NCI-H446 (cell line): ENCODE measurements at regions not wholly inside any gene's neighbourhood (a gene's known extent, or its start where the extent isn't known, plus 50 kb on each side); places are given as distances from the start of the nearest gene placed in this dataset.
A peak's percentile ranks its signal among the peaks of the same experiment; 100 is the strongest.

Experiments
- DNase-seq, 2 experiments: peaks; one replicate each; lab custom pipeline; 2025; lab: John Stamatoyannopoulos, UW

DNA sequence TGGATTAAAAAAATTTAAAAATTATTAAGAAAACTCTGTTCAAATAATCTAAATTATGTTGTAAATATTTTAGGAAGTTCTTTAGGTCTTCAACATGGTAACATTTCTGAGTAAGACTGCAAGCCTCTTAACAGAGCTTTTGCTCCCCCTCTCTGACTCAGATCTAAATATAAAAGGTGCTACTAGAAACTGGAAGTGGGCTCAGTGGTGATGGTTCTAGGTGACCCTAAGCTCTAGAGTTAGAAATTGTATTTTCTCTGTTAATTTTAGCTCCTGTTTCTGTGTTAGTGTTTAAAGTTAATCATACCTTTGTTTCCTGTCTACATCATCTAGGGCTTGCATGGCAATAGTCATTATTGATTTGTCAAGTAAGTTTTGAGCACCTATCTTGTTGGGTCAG is 159.9 kb upstream of the MEIS2 start:
- no peak for DNase-seq

DNA sequence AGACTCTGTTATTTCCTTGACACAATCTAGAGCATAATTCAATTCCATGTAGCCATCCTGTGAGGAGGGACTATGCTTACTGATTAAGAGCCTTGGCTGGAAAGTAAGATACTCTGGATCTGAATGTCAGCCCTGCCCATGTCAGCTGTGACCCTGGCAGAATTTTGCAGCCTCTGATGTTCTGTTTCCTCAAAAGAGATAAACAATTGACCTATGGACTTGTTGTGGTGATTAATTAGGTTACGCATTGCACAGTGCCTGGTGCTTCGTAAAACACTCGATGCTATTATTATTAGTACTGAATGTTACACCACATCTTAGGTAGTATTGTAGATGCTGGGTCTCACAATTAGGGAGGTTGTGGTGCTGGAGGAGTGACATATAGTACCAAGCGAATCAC is 161.3 kb upstream of the MEIS2 start:
- no peak for DNase-seq

DNA sequence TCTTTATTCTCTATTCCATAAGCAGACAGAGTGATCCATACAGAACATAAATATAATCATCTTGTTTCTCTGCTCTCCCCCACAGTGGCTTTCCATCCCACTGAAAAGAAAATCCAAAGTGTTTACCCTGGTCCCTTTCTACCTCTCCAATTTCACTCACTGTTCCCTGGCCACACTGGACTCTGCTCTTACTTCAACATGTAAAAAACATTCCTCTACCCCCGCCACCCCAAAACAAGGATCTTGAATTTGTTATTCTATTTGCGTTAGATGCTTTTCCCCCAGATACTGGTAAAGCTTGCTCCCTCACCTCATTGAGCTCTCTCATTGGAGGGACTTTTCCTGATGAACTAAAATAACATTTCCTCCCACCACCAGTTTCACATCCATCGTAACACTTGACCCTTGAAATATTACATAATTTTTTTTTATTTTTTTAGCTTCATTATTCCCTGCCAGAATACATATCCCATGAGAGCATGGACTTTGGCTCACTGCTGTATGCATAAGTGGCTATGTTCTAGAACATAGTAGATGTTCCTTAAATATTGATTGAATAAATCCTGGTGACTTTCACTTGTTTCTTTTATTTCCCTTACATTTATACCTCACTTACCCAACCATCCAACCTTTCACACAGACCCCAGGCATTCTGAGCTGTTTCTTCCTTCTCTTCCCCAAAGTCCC is 162.7 kb upstream of the MEIS2 start:
- no peak for DNase-seq

DNA sequence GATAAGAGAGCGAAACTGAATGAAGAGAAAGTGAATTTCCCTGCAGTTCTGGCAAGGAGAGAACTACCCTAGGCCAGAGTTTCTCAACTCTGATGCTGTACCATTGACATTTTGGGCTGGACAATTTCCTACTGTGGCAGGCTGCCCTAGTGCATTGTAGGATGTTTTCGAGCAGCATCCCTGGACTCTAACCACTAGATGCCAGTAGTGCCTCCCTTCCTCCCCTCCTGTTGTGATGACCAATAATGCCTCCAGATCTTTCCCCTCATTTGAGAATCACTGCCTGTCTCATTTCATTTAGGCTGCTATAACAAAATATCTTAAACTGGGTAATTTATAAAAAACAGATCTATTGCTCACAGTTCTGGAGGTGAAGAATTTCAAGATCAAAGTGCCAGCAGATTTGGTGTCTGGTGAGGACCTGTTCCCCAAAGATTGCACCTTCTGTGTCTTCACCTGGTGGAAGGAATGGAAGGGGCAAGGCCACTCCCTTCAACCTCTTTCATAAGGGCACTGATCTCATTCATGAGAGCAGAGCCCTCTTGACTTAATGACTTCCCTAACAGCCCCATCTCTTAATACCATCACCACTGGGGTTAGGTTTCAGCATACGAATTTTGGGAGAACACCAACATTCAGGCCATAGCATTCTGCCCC is 188.9 kb upstream of the MEIS2 start:
- peak in 1 of 2 experiments; percentile 23 for DNase-seq

DNA sequence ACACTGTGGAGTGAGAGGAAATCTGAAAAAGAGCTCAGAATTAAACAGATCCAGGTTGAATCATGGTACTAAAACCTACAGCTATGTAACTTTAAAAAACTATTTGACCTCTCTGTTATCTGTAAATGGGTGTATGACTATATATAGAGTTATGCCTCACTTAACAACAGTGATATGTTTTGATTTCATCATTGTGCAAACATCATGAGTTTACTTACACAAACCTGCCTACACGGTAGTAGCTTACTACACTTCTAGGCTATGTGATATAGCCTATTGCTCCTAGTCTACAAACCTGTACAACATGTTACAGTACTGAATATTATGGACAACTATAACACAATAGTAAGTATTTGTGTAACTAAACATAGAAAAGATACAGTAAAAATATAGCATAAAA is 191.6 kb upstream of the MEIS2 start:
- DNase-seq = no peak

DNA sequence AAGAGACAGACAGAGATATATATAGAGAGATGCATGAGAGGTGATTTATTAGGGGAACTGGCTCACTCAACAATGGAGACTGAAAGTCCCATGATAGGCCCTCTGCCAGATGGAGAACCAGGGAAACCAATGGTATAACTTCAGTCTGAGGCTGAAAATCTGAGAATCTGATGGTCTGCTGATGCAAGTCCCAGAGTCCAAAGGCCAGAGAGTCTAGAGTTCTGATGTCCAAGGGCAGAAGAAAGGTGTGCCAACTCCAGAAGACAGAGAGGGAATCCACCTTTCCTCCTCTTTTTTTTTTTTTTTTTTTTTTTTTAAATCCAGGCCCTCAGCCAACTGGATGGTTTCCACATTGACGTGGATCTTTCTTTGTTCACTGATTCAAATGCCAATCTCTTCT is 197.9 kb upstream of the MEIS2 start:
- DNase-seq = no peak

DNA sequence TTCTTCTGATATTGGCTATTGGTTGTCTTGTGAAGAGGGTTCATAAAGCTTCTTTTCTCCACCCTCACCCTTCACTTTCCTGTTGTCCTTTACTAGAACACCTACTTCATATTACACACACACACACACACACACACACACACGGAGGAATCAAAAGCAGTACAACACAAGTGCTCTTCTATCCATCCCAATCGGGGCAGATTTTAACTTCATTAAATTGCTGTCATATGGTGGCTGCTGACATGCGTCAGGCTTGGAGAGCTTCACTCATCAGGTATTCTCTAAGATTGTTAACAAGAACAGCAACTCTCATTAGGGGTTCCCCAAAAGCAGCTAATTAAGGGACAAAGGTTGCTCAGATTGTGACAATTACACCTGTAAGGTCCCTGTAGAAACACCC is 239.1 kb upstream of the MEIS2 start:
- peak in 1 of 2 experiments; percentile 2 for DNase-seq

DNA sequence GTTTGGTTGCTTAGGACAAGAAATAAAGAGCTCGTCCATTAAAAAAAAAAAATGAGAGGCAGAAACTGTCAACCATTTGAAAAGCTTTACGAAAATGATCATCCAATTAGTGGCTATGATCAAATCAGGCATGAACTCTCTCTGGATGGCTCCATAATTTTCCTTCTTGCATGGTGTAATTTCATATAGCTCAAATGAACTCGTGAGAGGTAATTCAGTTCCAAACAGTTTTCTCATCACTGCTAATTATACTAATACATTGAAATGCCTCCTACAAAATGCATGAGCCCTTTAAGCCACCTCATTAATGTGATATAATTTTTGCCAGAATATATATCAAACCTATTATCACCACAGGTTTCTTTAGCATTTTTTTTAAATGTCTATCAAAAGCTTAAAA is 239.5 kb upstream of the MEIS2 start:
- DNase-seq = no peak

DNA sequence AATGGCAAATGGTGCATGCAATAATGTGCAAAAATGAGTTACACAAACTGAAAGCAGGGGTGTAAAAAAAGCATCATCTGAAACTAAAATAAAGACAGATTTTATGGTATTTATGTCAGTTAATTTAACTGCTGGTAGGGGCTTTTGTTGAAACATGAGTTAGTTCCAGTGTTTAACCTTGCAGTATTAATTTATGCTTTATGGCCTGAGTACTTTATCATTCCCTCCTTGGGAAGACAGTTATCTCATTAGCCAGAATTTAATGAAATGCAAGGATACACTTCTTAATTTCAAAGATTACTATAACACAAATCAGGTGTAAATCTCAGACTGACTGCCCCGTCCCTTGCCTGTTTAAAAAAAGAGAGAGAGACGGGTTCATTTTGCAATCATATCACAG is 240.1 kb upstream of the MEIS2 start:
- DNase-seq = no peak

DNA sequence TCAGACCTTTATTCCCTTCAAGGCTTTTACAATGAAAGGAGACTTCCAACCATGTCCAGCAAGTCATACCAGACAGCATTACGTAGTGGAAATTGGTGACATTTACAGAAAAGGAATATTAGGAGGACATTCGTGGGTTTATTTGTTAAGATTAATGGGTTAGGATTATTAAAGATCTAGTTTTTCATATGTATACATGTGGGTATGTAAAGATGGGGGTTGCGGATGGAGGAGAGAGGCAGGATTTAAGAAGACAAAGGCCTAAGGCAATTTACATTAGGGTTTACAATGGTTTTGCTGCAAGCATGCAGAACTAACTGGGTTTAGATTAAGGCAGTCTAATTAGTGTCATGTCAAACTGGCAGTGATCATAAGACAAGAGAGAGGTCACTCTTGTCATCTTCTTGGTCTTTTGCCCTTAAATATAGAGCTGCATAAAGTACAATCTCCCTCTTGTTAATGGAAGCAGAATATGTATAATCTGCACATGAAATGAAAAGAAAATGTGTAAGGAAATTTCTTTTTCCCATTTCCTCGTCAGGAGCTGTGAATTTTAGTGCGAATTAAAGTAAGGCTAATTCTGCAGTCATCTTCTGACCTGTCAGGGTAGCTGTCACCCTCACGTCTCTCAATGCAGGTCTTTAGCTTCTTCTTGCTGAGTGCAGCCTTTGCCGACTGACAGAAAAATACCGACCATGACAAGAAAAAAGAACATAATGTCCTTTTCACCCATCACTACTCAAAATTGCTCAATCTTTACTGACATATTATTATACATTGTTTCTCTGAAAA is 258.9 kb upstream of the MEIS2 start:
- no peak for DNase-seq

DNA sequence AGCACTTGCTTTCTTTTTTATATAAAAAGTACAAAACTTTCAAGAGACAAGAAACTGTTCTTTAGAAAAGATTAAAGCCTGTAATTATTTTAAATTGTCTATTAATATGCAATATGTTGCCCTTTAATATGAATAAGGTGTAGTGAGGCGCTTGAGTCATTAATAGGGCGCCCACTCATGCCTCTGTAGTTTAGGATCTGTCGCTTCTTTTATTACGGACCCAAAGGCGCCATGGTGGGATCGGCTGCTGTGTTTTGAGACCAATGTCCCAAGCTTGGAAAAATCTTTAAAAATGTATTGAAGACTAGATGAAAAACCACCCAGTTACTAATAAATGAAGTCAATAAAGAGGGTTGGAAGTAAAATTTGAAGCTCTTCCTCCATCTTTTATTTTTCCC is 259.5 kb upstream of the MEIS2 start:
- DNase-seq = no peak

DNA sequence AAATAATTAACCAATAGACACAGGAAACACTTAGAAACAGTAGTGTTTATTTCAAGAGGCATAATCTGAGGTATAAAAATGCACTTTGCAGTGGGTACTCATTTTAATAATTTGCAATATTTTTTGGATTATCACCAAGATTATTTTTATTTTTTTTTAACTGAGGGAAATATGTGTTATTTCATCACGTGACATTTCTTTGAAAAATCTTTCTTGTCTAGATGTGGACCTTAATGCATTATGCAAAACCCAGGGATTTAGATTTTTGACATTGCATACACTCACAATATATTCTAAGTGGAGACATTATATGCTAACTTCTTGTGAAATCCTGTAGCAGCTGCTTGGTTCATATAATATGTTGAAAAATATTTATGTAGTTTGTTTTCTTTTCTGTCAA is 260.4 kb upstream of the MEIS2 start:
- no peak for DNase-seq

DNA sequence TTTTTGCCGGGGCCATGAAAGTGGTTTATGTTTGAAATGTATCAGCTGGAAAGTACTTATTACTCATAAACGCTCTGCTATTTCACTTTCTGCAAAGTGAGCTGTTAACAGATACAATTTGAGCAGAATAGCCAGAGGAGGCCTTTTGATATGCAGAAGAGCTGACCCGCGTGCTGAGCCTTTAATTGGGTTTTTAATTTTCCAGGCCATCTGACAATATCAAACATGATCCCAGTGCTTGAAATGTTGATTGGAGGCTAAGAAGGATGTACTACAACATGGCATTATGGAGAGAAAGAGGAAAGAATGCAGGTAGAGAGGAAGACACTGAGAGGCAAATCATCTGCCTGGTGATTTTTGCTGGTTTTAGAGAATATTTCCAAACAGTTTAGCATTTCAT is 261.3 kb upstream of the MEIS2 start:
- no peak for DNase-seq

DNA sequence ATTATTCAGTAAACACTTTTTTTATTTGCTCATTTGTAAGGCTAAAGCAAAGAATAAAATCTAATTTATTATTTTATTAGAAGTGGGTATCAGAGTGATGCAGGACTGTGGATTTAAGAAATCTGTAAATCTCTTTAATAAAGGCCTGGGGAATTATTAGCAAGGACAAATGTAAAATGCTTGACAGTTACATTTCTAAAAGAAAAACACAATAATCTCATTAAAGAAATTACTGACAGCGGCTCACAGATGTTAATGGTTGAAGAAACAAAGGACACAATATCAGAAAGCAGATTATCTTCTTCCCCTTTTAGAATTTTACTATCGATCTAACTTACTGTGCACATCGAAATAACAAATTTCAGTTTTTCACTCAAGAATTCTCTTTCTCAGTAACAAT is 262.1 kb upstream of the MEIS2 start:
- DNase-seq = no peak

DNA sequence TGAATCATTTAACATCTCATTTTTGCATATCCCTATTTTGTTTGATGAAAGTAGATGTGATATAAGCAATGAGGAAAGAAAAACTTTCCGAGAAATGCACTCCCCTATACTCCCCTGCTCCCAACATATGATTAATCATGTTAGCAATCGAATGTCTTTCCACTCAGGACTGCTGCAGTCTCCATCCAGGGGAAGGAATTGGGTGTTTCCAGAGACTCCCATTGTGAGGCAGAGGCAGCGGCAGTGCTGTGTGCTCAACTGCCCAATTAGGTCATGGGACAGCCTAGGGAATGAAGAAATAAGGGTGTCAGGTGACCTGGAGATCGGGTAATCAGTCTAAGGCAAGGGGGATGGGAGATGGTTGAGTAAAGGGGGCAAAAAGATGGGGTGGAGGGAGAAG is 268.6 kb upstream of the MEIS2 start:
- DNase-seq = no peak

DNA sequence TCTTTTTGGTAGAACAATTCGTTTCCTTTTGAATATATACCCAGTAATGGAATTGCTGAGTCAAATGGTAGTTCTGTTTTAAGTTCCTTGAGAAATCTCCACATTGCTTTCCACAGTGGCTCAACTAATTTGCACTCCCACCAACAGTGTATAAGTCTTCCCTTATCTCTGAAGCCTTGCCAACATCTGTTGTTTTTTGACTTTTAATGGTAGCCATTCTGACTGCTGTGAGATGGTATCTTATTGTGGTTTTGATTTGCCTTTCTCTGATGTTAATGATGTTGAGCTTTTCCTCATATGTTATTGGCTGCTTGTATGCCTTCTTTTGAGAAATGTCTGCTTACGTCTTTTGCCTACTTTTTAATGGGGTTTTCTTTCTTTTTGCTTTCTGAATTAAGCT is 270.6 kb upstream of the MEIS2 start:
- DNase-seq = no peak

DNA sequence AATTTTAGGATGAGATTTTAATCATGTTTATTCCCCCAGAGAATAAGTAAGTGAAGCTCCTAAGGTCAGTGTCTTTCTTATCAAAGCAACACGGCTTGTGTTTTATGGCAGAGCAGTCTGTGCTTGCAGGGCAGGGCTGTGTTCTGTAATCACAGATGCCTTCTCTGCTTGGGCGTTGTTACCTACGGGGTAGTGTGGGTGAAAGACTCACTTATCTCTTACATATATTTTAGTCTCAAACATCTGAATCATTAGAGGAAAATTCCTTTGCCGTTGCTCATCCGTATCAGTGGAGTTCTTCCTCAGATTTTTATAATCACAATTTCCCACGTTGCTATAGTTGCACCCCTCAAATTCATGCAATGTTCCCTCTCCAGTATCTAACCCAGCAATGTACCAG is 271.7 kb upstream of the MEIS2 start:
- no peak for DNase-seq

DNA sequence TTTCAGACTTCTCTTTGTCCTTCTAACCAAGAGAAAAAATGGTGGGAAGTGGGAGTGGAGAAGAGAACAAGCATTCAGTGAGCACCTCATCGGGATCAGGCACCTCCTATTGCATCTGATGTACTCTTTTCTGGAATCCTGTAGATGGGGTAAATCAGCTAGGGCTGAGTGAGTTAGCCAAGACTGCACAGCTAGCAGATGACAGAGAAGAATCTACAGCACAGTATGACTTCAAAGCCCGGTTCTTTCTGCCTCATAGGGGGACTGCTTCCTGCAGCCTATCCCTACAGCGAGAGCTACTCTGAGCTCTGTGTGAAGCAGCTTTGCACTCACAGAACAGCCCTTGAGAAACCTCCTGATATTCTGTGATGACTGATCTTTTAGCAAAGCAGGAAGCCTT is 275.2 kb upstream of the MEIS2 start:
- no peak for DNase-seq

DNA sequence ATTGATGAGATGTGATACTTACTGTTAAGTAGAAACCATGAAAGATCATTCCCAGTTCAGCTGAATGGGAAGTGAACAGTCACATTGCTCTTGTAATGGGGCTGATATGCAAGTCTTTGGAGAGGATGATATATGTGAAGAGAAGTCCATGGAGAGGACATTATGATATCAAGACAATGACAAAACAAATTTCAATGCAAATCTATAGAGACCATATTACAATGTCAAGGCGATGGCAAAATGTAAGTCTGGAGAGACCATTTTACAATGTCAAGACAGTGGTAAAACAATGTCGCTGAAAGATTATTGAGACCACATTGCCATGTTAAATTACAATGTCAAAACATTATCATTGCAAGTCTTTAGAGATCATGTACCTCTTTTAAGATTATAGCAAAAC is 277.1 kb upstream of the MEIS2 start:
- no peak for DNase-seq

DNA sequence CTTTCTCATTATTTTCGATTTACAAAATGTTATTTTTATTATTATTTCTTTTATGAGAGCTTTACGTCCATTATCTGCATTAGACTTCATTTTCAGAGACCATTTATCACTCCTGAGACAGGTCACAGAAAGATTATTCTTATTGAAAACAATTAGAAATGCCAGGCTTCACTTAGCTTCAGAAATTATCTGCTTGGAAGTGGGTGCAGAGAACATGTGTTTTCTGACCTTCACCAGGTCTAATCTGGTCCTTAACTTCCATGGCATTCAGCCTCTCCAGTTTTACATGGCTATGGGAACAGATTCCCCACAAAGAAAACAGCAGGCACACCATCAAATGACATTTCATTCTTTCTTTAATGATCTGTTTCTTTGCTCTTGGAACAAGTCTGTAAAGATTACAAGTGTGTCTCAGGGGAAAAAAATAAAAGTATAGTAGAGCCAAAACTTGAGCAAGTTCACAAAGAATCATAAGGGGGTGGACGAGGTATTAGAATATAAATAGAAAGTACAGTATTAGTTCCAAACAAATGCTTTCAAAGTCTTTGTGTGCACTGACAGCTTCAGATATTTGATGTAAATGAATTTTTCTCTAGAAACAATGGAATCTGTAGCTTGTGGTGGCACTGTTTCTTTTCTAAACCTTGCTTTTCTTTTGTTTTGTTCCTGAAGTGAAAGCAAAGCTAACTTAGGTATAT is 294.2 kb upstream of the MEIS2 start:
- DNase-seq = no peak

DNA sequence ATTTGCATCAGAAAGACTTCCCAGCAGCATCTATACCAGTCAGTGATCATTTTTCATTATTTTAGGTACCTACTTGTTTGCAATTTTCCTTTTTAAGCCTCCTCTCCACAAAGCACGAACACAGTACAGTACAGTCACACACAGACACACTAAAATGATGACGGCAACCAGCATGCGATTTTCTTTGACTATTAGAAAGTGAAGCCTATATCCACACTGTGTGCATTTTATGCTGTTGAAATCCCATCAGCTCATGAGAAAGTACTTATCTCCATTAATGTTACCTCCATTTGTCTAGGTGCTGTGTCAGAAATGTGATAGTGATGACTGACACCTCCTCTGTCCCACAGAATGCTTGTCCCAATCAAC is 294.7 kb upstream of the MEIS2 start:
- DNase-seq = no peak

DNA sequence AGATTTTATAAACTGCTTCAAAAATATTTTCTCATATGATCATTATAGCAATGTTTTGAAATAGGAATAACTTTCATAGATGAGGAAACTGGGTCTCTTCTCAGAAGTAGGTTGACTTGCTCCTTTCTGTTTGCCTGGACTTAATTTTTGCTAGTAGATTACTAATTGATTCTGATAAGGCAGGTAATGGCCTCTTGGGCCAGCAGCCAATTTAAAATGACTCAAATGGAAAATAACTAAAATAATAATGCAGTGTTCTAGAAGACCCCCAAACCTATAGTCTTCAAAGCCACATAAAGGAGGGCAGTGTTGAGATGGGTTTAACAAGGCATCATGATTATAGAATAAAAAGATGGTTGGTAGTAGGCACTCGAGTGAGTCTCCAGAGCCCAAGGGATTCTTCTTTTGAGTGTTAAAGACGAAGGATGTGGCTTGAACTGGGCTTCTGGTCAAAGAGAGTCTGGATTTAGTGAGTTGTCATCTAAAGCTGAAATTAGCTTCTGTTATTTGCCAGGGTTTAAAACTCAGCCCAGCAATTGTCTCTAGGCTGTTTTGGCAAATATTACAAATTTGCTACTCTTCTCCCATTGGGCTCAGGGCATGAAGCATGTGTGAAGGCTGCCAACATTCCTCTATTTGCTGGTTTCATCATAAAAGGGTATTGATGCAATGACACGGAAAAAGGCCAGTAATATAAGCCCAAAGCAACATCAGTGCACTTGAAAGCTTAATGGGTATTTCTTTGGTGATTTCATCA is 297.1 kb upstream of the MEIS2 start:
- DNase-seq = no peak
